ENCODE measurements at regions not wholly inside any gene's neighbourhood (a gene's known extent, or its start where the extent isn't known, plus 50 kb on each side); places are given as distances from the start of the nearest gene placed in this dataset.

GRCh38 chr2:856041-856440 is 94.6 kb upstream of the SNTG2 start:
- Histone ChIP-seq H3K23me2 (ENCODE audit: low read depth, low read length) (0 out of 2 replicates have a peak, but pooled peaks cover 4% of the 10 kb centered on the region), H2BK15ac (ENCODE audit: low read length) (no peak overlapping the region), H3K27me3 (replicated peaks in 1 of 4; ENCODE audit: control insufficient read depth in 3 of 4, extremely low read depth in 1 of 4, insufficient read depth in 3 of 4, low read length in 3 of 4) (peaks cover 0 to 3% (median under 1%) of the 10 kb centered on the region in 4 experiments; a peak in 2 of 7 replicates), H3K36me3 (ENCODE audit: control insufficient read depth in 2 of 4, insufficient read depth in 4 of 4, low read length in 3 of 4) (no peaks in the 10 kb centered on the region), H2BK12ac (ENCODE audit: low read depth, low read length) (no peak overlapping the region), H3K27ac (ENCODE audit: low read depth, low read length) (no peak overlapping the region), H4K8ac (ENCODE audit: extremely low read depth, insufficient read depth, low read length) (no peak overlapping the region), H3K4me1 (replicated peaks in 1 of 4; ENCODE audit: control insufficient read depth in 3 of 4, insufficient read depth in 4 of 4, low read length in 3 of 4) (no peaks in the 10 kb centered on the region), H3K23ac (ENCODE audit: insufficient read length) (no peak overlapping the region), H2AFZ (ENCODE audit: low read length) (no peak overlapping the region), H4K5ac (ENCODE audit: insufficient read length, low read depth, low read length) (no peak overlapping the region), H4K91ac (replicated peaks; ENCODE audit: insufficient read length, low read length) (no peak overlapping the region), H3K9me3 (ENCODE audit: insufficient read depth in 2 of 2, low read depth in 1 of 2, low read length in 1 of 2) (no peaks in the 10 kb centered on the region; a peak in 1 of 4 replicates), H3K56ac (replicated peaks; ENCODE audit: insufficient read length, low read depth, low read length) (no peak overlapping the region), H3K4me2 (ENCODE audit: insufficient read depth in 1 of 2, low read depth in 2 of 2, low read length in 2 of 2) (no peak overlapping the region), H2BK20ac (ENCODE audit: low read length) (no peak overlapping the region), H4K20me1 (replicated peaks in 1 of 2; ENCODE audit: control insufficient read depth in 1 of 2, insufficient read depth in 2 of 2, low read length in 2 of 2) (peaks cover 0 to 2% of the 10 kb centered on the region in 2 experiments), H2AK5ac (ENCODE audit: low read depth, low read length) (no peak overlapping the region), H3K9ac (replicated peaks in 1 of 4; ENCODE audit: extremely low read depth in 1 of 4, low read depth in 3 of 4, low read length in 3 of 4) (no peak overlapping the region), H3K18ac (ENCODE audit: extremely low read depth, low read length) (no peak overlapping the region), H3K79me1 (ENCODE audit: low read depth, low read length) (no peaks in the 10 kb centered on the region; the same call in 1 of the 2 replicates), H2BK5ac (ENCODE audit: low read depth, low read length) (no peak overlapping the region), H3K4me3 (ENCODE audit: extremely low read depth in 1 of 4, insufficient read depth in 2 of 4, low read depth in 3 of 4, low read length in 4 of 4) (no peak overlapping the region), H2BK120ac (replicated peaks; ENCODE audit: low read depth, low read length) (no peak overlapping the region), H3K14ac (ENCODE audit: insufficient read length) (no peak overlapping the region), H3K79me2 (ENCODE audit: control insufficient read depth in 1 of 2, insufficient read depth in 2 of 2, low read length in 2 of 2) (no peaks in the 10 kb centered on the region), H3K4ac (replicated peaks; ENCODE audit: insufficient read length, low read depth, low read length) (no peak overlapping the region)
- POLR2A ChIA-PET (ENCODE audit: partially characterized antibody) = no interaction called here
- 85% methylated on average over 2 of the region's 2 CpGs; no CpG with 5 or more reads in 1 of the 2 experiments for WGBS, 2 experiments (ENCODE audit: extremely low coverage in 1 of 2, insufficient coverage in 1 of 2, insufficient read length in 1 of 2, insufficient replicate concordance in 2 of 2, low coverage in 1 of 2, low lambda C conversion rate in 2 of 2, missing lambda C conversion rate in 1 of 2)
- CTCF ChIA-PET (ENCODE audit: partially characterized antibody) = interaction anchor here (0.8 to 6.7 kb wide), 12 partner anchors 12 to 284 kb away, joined by 3 to 41 read pairs (median 3); no protein-coding TSS in a partner anchor
- no peak for FAIRE-seq
- DNase-seq (ENCODE audit: low read depth in 1 of 2, low spot score in 2 of 2) = no peak
- no peak for TF ChIP-seq TBP (IDR thresholded peaks at IDR 0.05; ENCODE audit: low read depth, low read length)
- TF ChIP-seq CTBP2 (IDR thresholded peaks at IDR 0.05; ENCODE audit: borderline replicate concordance, insufficient read depth, insufficient read length, low read length) = no peak
- TF ChIP-seq SAP30 (IDR thresholded peaks at IDR 0.05; ENCODE audit: insufficient read depth, insufficient replicate concordance, low read length) = no peak
- TF ChIP-seq CBX8 (IDR thresholded peaks at IDR 0.05; ENCODE audit: borderline replicate concordance, low read depth, low read length) = no peak
- TF ChIP-seq SIRT6 (IDR thresholded peaks at IDR 0.05; ENCODE audit: low read length) = no peak
- no peak for TF ChIP-seq RNF2 (IDR thresholded peaks at IDR 0.05; ENCODE audit: borderline replicate concordance, low read depth, low read length, missing control alignments, poor library complexity, severe bottlenecking)
- no peak for TF ChIP-seq EZH2 (IDR thresholded peaks at IDR 0.05; ENCODE audit: low read depth, low read length, severe bottlenecking)
- no peak for TF ChIP-seq BRCA1 (IDR thresholded peaks at IDR 0.05; ENCODE audit: low read depth, low read length)
- TF ChIP-seq CEBPB (IDR thresholded peaks at IDR 0.05; ENCODE audit: low read depth, low read length) = no peak
- TF ChIP-seq KDM1A (IDR thresholded peaks at IDR 0.05; ENCODE audit: borderline replicate concordance, low read length) = no peak
- no peak for TF ChIP-seq KDM5A (IDR thresholded peaks at IDR 0.05; ENCODE audit: low read length)
